ENCODE measurements at regions not wholly inside any gene's neighbourhood (a gene's known extent, or its start where the extent isn't known, plus 50 kb on each side); places are given as distances from the start of the nearest gene placed in this dataset.

DNA sequence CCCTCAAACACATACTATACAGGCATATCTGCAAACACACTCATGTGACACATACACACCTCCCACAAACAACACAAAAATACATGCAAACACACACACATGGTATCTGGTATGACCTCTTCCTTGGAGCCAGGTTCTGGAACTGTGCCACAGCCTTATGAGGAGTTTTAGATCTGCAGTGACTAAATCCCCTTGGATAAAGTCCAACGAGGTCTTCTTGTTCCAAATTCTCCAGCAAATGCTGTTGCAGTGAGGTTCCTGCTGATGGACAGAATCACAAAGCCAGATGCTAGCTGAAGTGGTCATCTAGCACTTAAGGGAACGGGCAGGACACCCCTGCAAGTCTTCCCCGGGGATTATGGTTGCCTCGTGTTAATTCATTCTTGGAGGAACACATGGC lies 54.5 kb upstream of the DAPL1 start:
- Histone ChIP-seq H4K20me1 (ENCODE audit: insufficient read depth) (no peaks in the 10 kb centered on the region), H3K9me2 (ENCODE audit: insufficient read depth) (no peaks in the 10 kb centered on the region), H2AFZ (ENCODE audit: low read depth, low read length, poor library complexity, severe bottlenecking) (no peak overlapping the region), H3K4me1 (ENCODE audit: control insufficient read depth in 1 of 2, insufficient read depth in 2 of 2, low read length in 2 of 2) (no peaks in the 10 kb centered on the region), H3K4me2 (ENCODE audit: low read length) (no peak overlapping the region), H3K27me3 (ENCODE audit: insufficient read depth, low read length) (no peaks in the 10 kb centered on the region), H3K4me3 (replicated peaks in 1 of 2; ENCODE audit: low read depth in 1 of 2, low read length in 2 of 2) (no peak overlapping the region), H3K9me3 (ENCODE audit: control insufficient read depth in 1 of 2, insufficient read depth in 1 of 2, low read depth in 1 of 2, low read length in 2 of 2) (no peaks in the 10 kb centered on the region), H3K9ac (ENCODE audit: low read length) (no peak overlapping the region), H3K27ac (ENCODE audit: low read depth, low read length) (no peak overlapping the region), H3K36me3 (ENCODE audit: control insufficient read depth in 1 of 2, insufficient read depth in 2 of 2, low read length in 2 of 2) (no peaks in the 10 kb centered on the region), H3K79me2 (ENCODE audit: insufficient read depth, low read length) (no peaks in the 10 kb centered on the region)
- CTCF ChIA-PET = no interaction called here
- no peak for DNase-seq (ENCODE audit: low read depth, low spot score)
- no peak for ATAC-seq
- TF ChIP-seq SRF (IDR thresholded peaks at IDR 0.05; ENCODE audit: low read depth) (no peak), REST (IDR thresholded peaks at IDR 0.05; ENCODE audit: low read depth) (no peak), CEBPB (IDR thresholded peaks at IDR 0.05; ENCODE audit: low read depth) (no peak), RAD21 (IDR thresholded peaks at IDR 0.05; ENCODE audit: low read depth) (no peak), EZH2 (IDR thresholded peaks at IDR 0.05) (no peak), SP1 (IDR thresholded peaks at IDR 0.05; ENCODE audit: low read depth) (no peak), ZFX (IDR thresholded peaks at IDR 0.05) (no peak), MAX (IDR thresholded peaks at IDR 0.05) (no peak)
- POLR2A ChIA-PET = no interaction called here
- BruUV-seq (replicated peaks) = no TSS peak
- RAD21 ChIA-PET (ENCODE audit: low non-redundant PET in 1 of 2, low total read pairs in 2 of 2, uncharacterized antibody in 2 of 2, unreplicated experiment in 2 of 2) = no interaction called here
- intact Hi-C loops (cut with micrococcal nuclease) = loop anchor here (10.0 kb wide), 1 partner anchor 966 kb away; no protein-coding TSS in a partner anchor

All from HCT116 (cell line).